Spleen (tissue), 11 donors: ENCODE measurements at regions not wholly inside any gene's neighbourhood (a gene's known extent, or its start where the extent isn't known, plus 50 kb on each side); places are given as distances from the start of the nearest gene placed in this dataset.
"Not testable (repeated sequence)": the region's sequence is repeated elsewhere in the genome, so short reads cannot be mapped to it uniquely, and the experiment has no call there.

Source experiments
- DNase-seq: peaks from one replicate; pipeline ENCODE4 v3.0.0-alpha.2; 2020
- H3K27ac ChIP-seq, 8 donors: fragments of 200-600 bp; sonication (generic) in 7 of 8; 1 replicate in 4 of 8; 2 replicates in 4 of 8; pipeline versions ENCODE4 v1.5.0 to v1.8.0; 2016 to 2021; ENCODE audit warnings: inconsistent platforms in 4 of 8, mild to moderate bottlenecking in 4 of 8, moderate library complexity in 1 of 8
- H3K27me3 ChIP-seq, 7 donors: fragments of 200-600 bp; sonication (generic) in 6 of 7; replicated peaks in 1 of 7; 1 replicate in 4 of 7; 2 replicates in 3 of 7; pipeline versions ENCODE4 v1.5.0 to v1.8.0; 2016 to 2021; ENCODE audit warnings: inconsistent platforms in 3 of 7, mild to moderate bottlenecking in 1 of 7
- H3K36me3 ChIP-seq, 6 donors: fragments of 200-600 bp; sonication (generic) in 5 of 6; 1 replicate in 4 of 6; 2 replicates in 2 of 6; pipeline versions ENCODE4 v1.5.0 to v1.8.0; 2016 to 2021; ENCODE audit warnings: inconsistent platforms in 2 of 6
- H3K4me1 ChIP-seq, 6 donors: fragments of 200-600 bp; sonication (generic) in 5 of 6; 1 replicate in 3 of 6; 2 replicates in 3 of 6; pipeline versions ENCODE4 v1.5.0 to v1.8.0; 2016 to 2021; ENCODE audit warnings: inconsistent platforms in 3 of 6
- H3K4me3 ChIP-seq, 8 donors: fragments of 200-600 bp; sonication (generic) in 7 of 8; 1 replicate in 4 of 8; 2 replicates in 4 of 8; pipeline versions ENCODE4 v1.5.0 to v1.8.0; 2016 to 2021; ENCODE audit warnings: inconsistent platforms in 4 of 8, mild to moderate bottlenecking in 4 of 8, moderate library complexity in 2 of 8
- H3K9me3 ChIP-seq, 8 donors: fragments of 200-600 bp; sonication (generic) in 7 of 8; 1 replicate in 4 of 8; 2 replicates in 4 of 8; pipeline versions ENCODE4 v1.5.0 to v1.8.0; 2016 to 2021; ENCODE audit warnings: inconsistent platforms in 4 of 8
- POLR2A ChIP-seq, 3 donors: fragments of 450-650 bp; IDR thresholded peaks; one replicate each; pipeline ENCODE4 v1.5.1; 2017; ENCODE audit warnings: antibody characterized with exemption in 3 of 3, mild to moderate bottlenecking in 1 of 3
- POLR2AphosphoS5 ChIP-seq, 3 donors: sonication (generic); formaldehyde crosslinking; IDR thresholded peaks; one replicate each; pipeline ENCODE4 v1.5.1; 2017; ENCODE audit warnings: antibody characterized with exemption in 3 of 3
- WGBS, 5 donors: extraction: QIAGEN DNeasy Blood & Tissue Kit in 3 of 5; methylation state at CpG; one replicate each; pipeline versions ENCODE4 v1.1.5 to v1.1.7; 2013 to 2018; 5-methylcytosine and 5-hydroxymethylcytosine counted together
- intact Hi-C: fragments of 100-400 bp; cut with DNase I; formaldehyde crosslinking; loops from one replicate; pipeline ENCODE4 v1.15.0; 2023; ENCODE audit warnings: low total_unique reads
- TF ChIP-seq, protein P1 (sequence below), 11 experiments: fragments of 200-600 bp in 7 of 11; fragments of 450-650 bp in 4 of 11; sonication (generic) in 4 of 11; IDR thresholded peaks in 8 of 11; conservative IDR thresholded peaks in 3 of 11; 1 replicate in 7 of 11; 2 replicates in 4 of 11; pipeline versions ENCODE4 v1.4.0 to v1.8.0; 2016 to 2021; ENCODE audit warnings: antibody characterized with exemption in 11 of 11, inconsistent platforms in 4 of 11, mild to moderate bottlenecking in 1 of 11
- donor health status: healthy with polysubstance abuse.
- donor health status: DM: no; HTN: no; CAD: no; lungs with moderate emphysema.
- donor health status: DM: no; HTN: no; CAD: no.
- donor health status: Bipolar disorder and iron deficiency.
- donor health status: healthy.
- donor health status: DM: no; HTN: no; CAD: no.
- donor health status: DM: yes; HTN: yes; CAD: no.

- TF ChIP-seq POLR2A (IDR thresholded peaks at IDR 0.05) = no peak
- TF ChIP-seq, protein P1, sequence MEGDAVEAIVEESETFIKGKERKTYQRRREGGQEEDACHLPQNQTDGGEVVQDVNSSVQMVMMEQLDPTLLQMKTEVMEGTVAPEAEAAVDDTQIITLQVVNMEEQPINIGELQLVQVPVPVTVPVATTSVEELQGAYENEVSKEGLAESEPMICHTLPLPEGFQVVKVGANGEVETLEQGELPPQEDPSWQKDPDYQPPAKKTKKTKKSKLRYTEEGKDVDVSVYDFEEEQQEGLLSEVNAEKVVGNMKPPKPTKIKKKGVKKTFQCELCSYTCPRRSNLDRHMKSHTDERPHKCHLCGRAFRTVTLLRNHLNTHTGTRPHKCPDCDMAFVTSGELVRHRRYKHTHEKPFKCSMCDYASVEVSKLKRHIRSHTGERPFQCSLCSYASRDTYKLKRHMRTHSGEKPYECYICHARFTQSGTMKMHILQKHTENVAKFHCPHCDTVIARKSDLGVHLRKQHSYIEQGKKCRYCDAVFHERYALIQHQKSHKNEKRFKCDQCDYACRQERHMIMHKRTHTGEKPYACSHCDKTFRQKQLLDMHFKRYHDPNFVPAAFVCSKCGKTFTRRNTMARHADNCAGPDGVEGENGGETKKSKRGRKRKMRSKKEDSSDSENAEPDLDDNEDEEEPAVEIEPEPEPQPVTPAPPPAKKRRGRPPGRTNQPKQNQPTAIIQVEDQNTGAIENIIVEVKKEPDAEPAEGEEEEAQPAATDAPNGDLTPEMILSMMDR (IDR thresholded peaks at IDR 0.05 in 8 of 11, conservative IDR thresholded peaks at IDR 0.05 in 3 of 11) = no peak
- no peak for TF ChIP-seq POLR2AphosphoS5 (IDR thresholded peaks at IDR 0.05)
- 61 to 81% (median 78%) methylated on average over 2 of the region's 2 CpGs for WGBS, 5 donors
Measured at GRCh38 chr9:108254236-108254635, 601.5 kb downstream of the ACTL7B start.

GRCh38 chr9:108247391-108247790 is 608.4 kb downstream of the ACTL7B start:
- H3K36me3 ChIP-seq, H3K4me1 ChIP-seq, H3K27me3 ChIP-seq, H3K27ac ChIP-seq, intact Hi-C loops, H3K4me3 ChIP-seq, DNase-seq, H3K9me3 ChIP-seq: not testable (repeated sequence)
- 87 to 92% (median 92%) methylated on average over 3 of the region's 3 CpGs for WGBS, 5 donors

More at GRCh38 chr9:108254236-108254635, 601.5 kb downstream of the ACTL7B start:
- intact Hi-C loops = no loop called here
- no peak for DNase-seq
- H3K4me1 ChIP-seq = no peaks in the 10 kb centered on the region
- no peaks in the 10 kb centered on the region for H3K27me3 ChIP-seq
- H3K9me3 ChIP-seq = no peaks in the 10 kb centered on the region
- no peak overlapping the region for H3K4me3 ChIP-seq
- no peaks in the 10 kb centered on the region for H3K36me3 ChIP-seq
- no peak overlapping the region for H3K27ac ChIP-seq

- intact Hi-C loops = no loop called here
- Histone ChIP-seq H3K4me1 (no peaks in the 10 kb centered on the region), H3K4me3 (no peak overlapping the region), H3K27ac (no peak overlapping the region), H3K27me3 (no peaks in the 10 kb centered on the region), H3K36me3 (no peaks in the 10 kb centered on the region), H3K9me3 (no peaks in the 10 kb centered on the region)
- DNase-seq = no peak
- TF ChIP-seq, protein P1 (IDR thresholded peaks at IDR 0.05 in 8 of 11, conservative IDR thresholded peaks at IDR 0.05 in 3 of 11) = no peak
- TF ChIP-seq POLR2A (IDR thresholded peaks at IDR 0.05) (no peak), POLR2AphosphoS5 (IDR thresholded peaks at IDR 0.05) (no peak)
- 74 to 89% (median 80%) methylated on average over 1 of the region's 1 CpG for WGBS, 5 donors
Measured at GRCh38 chr9:108245901-108246300, 609.9 kb downstream of the ACTL7B start.

DNA sequence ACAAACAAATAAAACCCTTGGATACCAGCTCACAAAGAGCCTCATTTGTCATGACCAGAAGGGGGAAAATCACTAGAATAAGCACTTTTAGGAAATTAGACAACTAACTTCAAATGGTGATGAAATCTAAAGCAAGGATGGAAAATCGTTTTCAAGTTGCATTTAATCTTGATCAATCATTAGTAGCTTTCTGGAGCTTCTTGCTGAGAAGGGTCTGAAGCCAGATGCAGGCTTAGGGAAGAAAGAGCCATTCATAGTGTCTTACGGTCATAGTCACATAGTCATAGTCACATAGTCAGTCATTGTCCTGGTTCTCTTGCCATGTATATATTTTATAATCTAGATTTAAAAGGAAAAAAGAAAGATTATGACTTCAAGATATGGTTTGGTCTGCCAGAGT is 610.5 kb downstream of the ACTL7B start:
- TF ChIP-seq, protein P1 (IDR thresholded peaks at IDR 0.05 in 8 of 11, conservative IDR thresholded peaks at IDR 0.05 in 3 of 11) = no peak
- no peak for TF ChIP-seq POLR2AphosphoS5 (IDR thresholded peaks at IDR 0.05)
- TF ChIP-seq POLR2A (IDR thresholded peaks at IDR 0.05) = no peak
- intact Hi-C loops = no loop called here
- no peaks in the 10 kb centered on the region for H3K36me3 ChIP-seq
- H3K27ac ChIP-seq = no peak overlapping the region
- no peaks in the 10 kb centered on the region for H3K27me3 ChIP-seq
- no peak overlapping the region for H3K4me3 ChIP-seq
- DNase-seq = no peak
- H3K9me3 ChIP-seq = no peaks in the 10 kb centered on the region
- WGBS, 5 donors = 55 to 72% (median 70%) methylated on average over 2 of the region's 2 CpGs
- no peaks in the 10 kb centered on the region for H3K4me1 ChIP-seq

GRCh38 chr9:108244686-108245085 is 611.1 kb downstream of the ACTL7B start:
- TF ChIP-seq POLR2AphosphoS5 (IDR thresholded peaks at IDR 0.05) = no peak
- TF ChIP-seq, protein P1 (IDR thresholded peaks at IDR 0.05 in 8 of 11, conservative IDR thresholded peaks at IDR 0.05 in 3 of 11) = no peak
- TF ChIP-seq POLR2A (IDR thresholded peaks at IDR 0.05) = no peak
- no peaks in the 10 kb centered on the region for H3K36me3 ChIP-seq
- intact Hi-C loops = no loop called here

More at GRCh38 chr9:108244686-108245085, 611.1 kb downstream of the ACTL7B start:
- no peak overlapping the region for H3K27ac ChIP-seq
- H3K27me3 ChIP-seq = no peaks in the 10 kb centered on the region
- no peaks in the 10 kb centered on the region for H3K4me1 ChIP-seq
- no peaks in the 10 kb centered on the region for H3K9me3 ChIP-seq
- H3K4me3 ChIP-seq = no peak overlapping the region
- no peak for DNase-seq
